AG09319 (cell line): ENCODE measurements at regions not wholly inside any gene's neighbourhood (a gene's known extent, or its start where the extent isn't known, plus 50 kb on each side); places are given as distances from the start of the nearest gene placed in this dataset.

ENCODE experiments used
- DNase-seq: peaks from one replicate; pipeline ENCODE4 v3.0.0-alpha.2; 2010; ENCODE audit warnings: low read depth; ENCODE audit errors: extremely low read depth
- TF ChIP-seq, protein P1 (sequence below): IDR thresholded peaks from 2 replicates; pipeline ENCODE4 v1.5.1; 2011; ENCODE audit warnings: low read depth, mild to moderate bottlenecking, inconsistent platforms, low read length, moderate library complexity

DNA sequence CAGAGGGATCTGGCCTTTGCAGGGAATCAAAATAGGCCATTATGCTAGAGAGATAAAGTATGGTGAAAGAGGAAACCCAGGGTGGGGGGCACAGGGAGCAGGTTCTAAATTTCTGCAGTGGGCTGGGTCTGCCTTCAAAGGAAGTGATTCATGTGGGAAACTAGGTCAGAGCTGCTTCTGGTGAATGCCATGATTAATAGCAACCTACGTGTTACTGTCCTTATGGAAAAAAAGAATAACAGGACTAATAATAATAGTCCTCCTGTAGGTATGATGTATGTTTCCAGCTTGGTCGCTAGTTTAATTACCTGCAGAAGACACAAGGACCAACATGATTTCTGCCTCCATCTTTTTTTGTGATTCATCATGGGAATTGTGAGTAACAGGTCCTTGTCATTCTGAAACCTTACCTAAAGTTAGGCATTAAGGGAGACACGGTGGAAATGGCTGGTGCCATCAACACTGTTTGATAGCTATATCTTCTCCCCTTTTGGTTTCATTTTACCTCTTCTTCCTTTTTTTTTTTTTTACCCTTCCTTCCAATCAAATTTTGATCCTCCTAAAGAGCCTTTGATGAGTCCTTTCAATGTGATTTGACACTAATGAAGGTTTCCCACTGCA lies 180.4 kb downstream of the CPEB2 start:
- TF ChIP-seq, protein P1, sequence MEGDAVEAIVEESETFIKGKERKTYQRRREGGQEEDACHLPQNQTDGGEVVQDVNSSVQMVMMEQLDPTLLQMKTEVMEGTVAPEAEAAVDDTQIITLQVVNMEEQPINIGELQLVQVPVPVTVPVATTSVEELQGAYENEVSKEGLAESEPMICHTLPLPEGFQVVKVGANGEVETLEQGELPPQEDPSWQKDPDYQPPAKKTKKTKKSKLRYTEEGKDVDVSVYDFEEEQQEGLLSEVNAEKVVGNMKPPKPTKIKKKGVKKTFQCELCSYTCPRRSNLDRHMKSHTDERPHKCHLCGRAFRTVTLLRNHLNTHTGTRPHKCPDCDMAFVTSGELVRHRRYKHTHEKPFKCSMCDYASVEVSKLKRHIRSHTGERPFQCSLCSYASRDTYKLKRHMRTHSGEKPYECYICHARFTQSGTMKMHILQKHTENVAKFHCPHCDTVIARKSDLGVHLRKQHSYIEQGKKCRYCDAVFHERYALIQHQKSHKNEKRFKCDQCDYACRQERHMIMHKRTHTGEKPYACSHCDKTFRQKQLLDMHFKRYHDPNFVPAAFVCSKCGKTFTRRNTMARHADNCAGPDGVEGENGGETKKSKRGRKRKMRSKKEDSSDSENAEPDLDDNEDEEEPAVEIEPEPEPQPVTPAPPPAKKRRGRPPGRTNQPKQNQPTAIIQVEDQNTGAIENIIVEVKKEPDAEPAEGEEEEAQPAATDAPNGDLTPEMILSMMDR: no peak
- DNase-seq: no peak

DNA sequence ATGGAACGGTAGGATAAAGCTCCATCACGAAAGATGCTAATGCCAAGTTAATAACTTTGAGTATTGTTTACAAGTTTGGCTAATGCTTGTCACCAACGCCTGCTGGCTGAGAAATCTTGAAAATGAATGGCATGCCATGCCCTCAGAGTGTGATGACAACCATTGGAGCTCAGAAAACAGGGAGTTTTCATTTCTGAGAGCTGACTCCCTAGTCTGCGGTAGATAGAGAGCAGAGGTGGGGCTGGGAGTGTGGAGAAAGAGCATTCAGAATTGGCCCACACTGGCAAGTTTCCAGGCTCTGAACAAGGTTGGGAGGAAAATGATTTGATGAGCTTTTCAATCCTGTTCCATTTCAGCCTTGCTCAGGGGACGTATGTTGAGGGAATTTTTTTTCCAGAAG lies 183.9 kb downstream of the CPEB2 start:
- TF ChIP-seq, protein P1: no peak
- DNase-seq: no peak

DNA sequence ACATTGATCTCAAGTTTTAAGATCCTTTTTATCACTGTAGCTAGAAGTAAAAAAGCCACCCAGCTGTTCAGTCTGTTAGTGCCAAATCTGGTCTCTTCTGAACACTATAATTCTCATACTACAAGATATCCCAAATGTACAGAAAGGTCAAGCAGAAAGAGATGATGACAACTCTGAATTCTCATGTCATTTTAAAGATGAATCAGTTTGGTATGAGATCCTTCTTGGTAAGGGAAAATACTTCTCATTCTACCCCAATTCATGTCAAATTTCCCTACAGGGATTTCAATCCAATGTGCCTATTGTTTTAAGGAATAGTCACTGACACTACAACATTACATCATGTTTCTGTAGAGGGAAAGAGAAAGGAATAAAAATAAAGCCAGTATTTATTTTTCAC lies 184.5 kb downstream of the CPEB2 start:
- DNase-seq: no peak
- TF ChIP-seq, protein P1: no peak

DNA sequence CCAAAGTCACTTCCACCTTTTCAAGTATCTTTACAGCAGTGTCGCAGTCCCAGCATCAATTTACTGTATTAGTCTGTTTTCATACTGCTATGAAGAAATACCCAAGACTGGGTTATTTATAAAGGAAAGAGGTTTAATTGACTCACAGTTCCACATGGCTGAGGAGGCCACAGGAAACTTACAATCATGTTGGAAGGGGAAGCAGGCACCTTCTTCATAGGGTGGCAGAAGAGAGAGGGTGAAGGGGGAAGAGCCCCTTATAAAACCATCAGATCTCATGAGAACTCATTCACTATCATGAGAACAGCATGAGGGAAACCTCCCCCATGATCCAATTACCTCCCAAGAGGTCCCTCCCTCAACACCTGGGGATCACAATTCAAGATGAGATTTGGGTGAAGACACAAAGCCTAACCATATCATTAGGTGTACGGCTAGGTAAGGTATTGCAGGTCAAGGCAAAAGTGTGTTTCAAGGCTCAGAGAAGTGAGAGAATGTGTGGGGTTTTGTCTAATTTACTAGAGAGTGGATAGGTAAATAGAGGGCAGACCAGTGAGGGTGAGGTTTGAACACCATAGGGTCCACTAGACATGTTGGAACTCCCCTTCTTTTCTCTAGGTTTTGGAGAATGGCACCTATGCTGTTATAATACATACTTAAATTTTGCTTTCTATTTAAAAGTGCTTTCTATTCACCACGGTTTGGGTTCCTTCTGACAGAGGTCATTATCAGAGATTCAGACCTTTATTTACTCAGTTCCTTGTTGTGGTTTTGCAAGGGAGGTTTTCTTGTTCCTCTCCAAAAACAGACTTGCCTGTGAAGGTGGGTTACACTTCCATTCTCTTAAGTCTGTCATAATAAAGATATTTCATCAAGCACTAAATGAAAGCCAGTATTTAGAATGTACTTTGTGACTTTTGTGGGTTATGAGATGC lies 186.6 kb downstream of the CPEB2 start:
- DNase-seq: no peak

DNA sequence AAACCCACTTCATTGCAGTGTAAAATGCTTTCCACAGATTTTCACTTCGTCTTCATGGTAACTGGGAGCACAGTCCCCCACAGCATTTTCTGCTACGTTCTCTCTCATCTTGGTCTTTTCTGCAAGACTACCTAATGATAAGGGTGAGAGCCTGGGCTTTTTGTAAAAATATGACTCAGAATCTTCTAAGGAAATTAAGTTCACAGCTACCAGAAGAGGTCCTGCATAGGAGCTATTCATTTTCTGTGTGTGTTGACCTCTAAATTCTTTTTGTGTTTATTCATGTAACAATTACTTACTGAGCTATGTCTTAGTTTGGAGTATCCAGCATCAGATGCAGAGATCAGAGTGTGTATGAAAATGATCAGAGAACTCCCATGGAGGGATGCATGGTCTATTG lies 192.2 kb downstream of the CPEB2 start:
- TF ChIP-seq, protein P1: no peak
- no peak for DNase-seq

More for the DNA sequence above, 186.6 kb downstream of the CPEB2 start:
- TF ChIP-seq, protein P1: no peak

DNA sequence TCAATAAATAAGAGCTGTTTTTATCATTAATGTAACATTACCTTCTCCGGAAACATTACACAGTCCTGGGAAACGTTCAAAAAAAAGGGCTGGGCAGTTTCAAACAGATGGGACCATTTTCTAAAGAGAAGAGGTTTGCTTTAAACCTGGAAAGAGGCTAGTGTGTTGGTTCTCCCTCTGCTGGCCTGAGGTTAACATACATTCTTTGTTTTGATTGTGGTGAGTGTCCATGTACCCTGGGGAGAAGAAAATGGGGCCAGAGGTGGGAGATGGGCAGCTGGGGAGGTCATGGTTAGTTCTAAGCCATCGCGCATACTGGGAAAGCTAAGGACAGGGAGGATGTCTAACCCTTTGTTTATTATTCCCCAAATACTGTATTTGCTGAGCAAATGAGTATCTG lies 194.7 kb downstream of the CPEB2 start:
- no peak for DNase-seq
- TF ChIP-seq, protein P1: peak; percentile 34
